Keratinocyte (primary cell): ENCODE measurements at regions not wholly inside any gene's neighbourhood (a gene's known extent, or its start where the extent isn't known, plus 50 kb on each side); places are given as distances from the start of the nearest gene placed in this dataset.

Experiments used
- EZH2 ChIP-seq: IDR thresholded peaks from one replicate; pipeline ENCODE4 v1.6.1; 2012; ENCODE audit warnings: inconsistent platforms, mild to moderate bottlenecking, low read length, moderate library complexity
- TF ChIP-seq, protein P1 (sequence below), 3 experiments: IDR thresholded peaks in 1 of 3; conservative IDR thresholded peaks in 1 of 3; optimal IDR thresholded peaks in 1 of 3; 2 replicates in 2 of 3; 3 replicates in 1 of 3; pipeline versions ENCODE3 to v1.5.1; 2011; ENCODE audit warnings: low read length in 3 of 3, mild to moderate bottlenecking in 3 of 3, moderate library complexity in 2 of 3, control low read depth in 1 of 3, inconsistent platforms in 1 of 3; ENCODE audit not compliant: insufficient read depth in 2 of 3; ENCODE audit errors: extremely low read depth in 1 of 3

DNA sequence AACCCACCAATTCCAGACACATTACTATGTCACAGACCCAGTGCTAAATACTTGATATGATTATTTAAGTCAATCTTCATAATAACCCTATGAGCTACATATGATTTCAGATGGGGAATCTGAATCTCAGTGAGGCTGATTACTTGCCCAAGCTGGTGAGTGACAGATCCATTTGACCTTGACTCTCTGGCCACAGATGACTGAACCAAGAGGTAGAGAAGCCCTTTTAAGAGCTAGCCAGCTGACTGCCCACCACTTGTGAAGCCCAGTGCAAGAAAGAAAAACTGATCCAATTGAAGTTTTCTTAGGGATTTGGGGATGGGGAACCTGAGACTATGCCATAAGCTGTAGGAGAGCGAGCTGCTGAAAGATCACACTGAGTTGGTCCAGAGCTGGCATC lies 124.7 kb upstream of the SPATA12 start:
- TF ChIP-seq, protein P1, sequence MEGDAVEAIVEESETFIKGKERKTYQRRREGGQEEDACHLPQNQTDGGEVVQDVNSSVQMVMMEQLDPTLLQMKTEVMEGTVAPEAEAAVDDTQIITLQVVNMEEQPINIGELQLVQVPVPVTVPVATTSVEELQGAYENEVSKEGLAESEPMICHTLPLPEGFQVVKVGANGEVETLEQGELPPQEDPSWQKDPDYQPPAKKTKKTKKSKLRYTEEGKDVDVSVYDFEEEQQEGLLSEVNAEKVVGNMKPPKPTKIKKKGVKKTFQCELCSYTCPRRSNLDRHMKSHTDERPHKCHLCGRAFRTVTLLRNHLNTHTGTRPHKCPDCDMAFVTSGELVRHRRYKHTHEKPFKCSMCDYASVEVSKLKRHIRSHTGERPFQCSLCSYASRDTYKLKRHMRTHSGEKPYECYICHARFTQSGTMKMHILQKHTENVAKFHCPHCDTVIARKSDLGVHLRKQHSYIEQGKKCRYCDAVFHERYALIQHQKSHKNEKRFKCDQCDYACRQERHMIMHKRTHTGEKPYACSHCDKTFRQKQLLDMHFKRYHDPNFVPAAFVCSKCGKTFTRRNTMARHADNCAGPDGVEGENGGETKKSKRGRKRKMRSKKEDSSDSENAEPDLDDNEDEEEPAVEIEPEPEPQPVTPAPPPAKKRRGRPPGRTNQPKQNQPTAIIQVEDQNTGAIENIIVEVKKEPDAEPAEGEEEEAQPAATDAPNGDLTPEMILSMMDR (optimal IDR thresholded peaks at IDR 0.05 in 1 of 3, IDR thresholded peaks at IDR 0.05 in 1 of 3, conservative IDR thresholded peaks at IDR 0.05 in 1 of 3; ENCODE audit: extremely low read depth in 1 of 3, insufficient read depth in 2 of 3, low read length in 3 of 3) = no peak
- TF ChIP-seq EZH2 = no peak
